HG03558 (cell line): ENCODE measurements at regions not wholly inside any gene's neighbourhood (a gene's known extent, or its start where the extent isn't known, plus 50 kb on each side); places are given as distances from the start of the nearest gene placed in this dataset.
"Not testable (repeated sequence)": the region's sequence is repeated elsewhere in the genome, so short reads cannot be mapped to it uniquely, and the experiment has no call there.

Experiments used
- ATAC-seq: cut with Tn5 transposase; IDR thresholded peaks from one replicate; pipeline ENCODE4 v1.9.1; 2021; ENCODE audit warnings: moderate number of reproducible peaks; ENCODE audit not compliant: unreplicated experiment; ENCODE audit errors: extremely low read depth

GRCh38 chr1:206403612-206404307, 66.5 kb upstream of the IKBKE start:
- ATAC-seq: not testable (repeated sequence)

- ATAC-seq: not testable (repeated sequence)
Observed at GRCh38 chr1:206404309-206405027, 65.8 kb upstream of the IKBKE start.

GRCh38 chr1:206405282-206405681, 65.0 kb upstream of the IKBKE start:
- ATAC-seq: not testable (repeated sequence)

- ATAC-seq: not testable (repeated sequence)
Observed at GRCh38 chr1:206408371-206409288, 61.6 kb upstream of the IKBKE start.

- no peak for ATAC-seq
Observed at GRCh38 chr1:206411321-206411720, 59.0 kb upstream of the IKBKE start.

GRCh38 chr1:206415942-206416341, 54.3 kb upstream of the IKBKE start:
- no peak for ATAC-seq

- ATAC-seq: no peak
Observed at GRCh38 chr1:206417774-206418614, 52.3 kb upstream of the IKBKE start.

GRCh38 chr1:206419250-206419649, 51.0 kb upstream of the IKBKE start:
- ATAC-seq: no peak

GRCh38 chr1:206419783-206420182, 50.5 kb upstream of the IKBKE start:
- ATAC-seq: no peak

- no peak for ATAC-seq
Observed at GRCh38 chr1:206420471-206420870, 49.8 kb upstream of the IKBKE start.
